Fibroblast of villous mesenchyme (primary cell): ENCODE measurements at regions not wholly inside any gene's neighbourhood (a gene's known extent, or its start where the extent isn't known, plus 50 kb on each side); places are given as distances from the start of the nearest gene placed in this dataset.

Experiments
- DNase-seq: peaks from one replicate; pipeline ENCODE4 v3.0.0-alpha.2; 2010; ENCODE audit warnings: low read depth
- H3K4me3 ChIP-seq: 2 replicates; pipeline ENCODE4 v1.5.1; 2011; ENCODE audit warnings: low read depth, mild to moderate bottlenecking, low read length
- CTCF ChIP-seq: IDR thresholded peaks from 2 replicates; pipeline ENCODE4 v1.5.1; 2012; ENCODE audit warnings: low read depth, mild to moderate bottlenecking, low read length; ENCODE audit not compliant: insufficient read depth

- DNase-seq = no peak
- TF ChIP-seq CTCF = no peak
- H3K4me3 ChIP-seq = no peak overlapping the region
These were observed 242.7 kb upstream of the TTC14 start for GRCh38 chr3:180359061-180359952.

GRCh38 chr3:180359953-180360279 lies 242.0 kb upstream of the TTC14 start:
- no peak for TF ChIP-seq CTCF
- DNase-seq = no peak

GRCh38 chr3:180362081-180362480 lies 239.9 kb upstream of the TTC14 start:
- no peak for DNase-seq
- no peak for TF ChIP-seq CTCF
- H3K4me3 ChIP-seq = no peak overlapping the region

More at GRCh38 chr3:180359953-180360279, 242.0 kb upstream of the TTC14 start:
- no peak overlapping the region for H3K4me3 ChIP-seq

- H3K4me3 ChIP-seq = no peak overlapping the region
- DNase-seq = no peak
- TF ChIP-seq CTCF = no peak
These were observed 226.1 kb upstream of the TTC14 start for GRCh38 chr3:180375831-180376230.

GRCh38 chr3:180378496-180378895 lies 223.5 kb upstream of the TTC14 start:
- TF ChIP-seq CTCF = no peak
- DNase-seq = no peak
- H3K4me3 ChIP-seq = no peak overlapping the region

GRCh38 chr3:180382638-180383180 lies 219.3 kb upstream of the TTC14 start:
- no peak overlapping the region for H3K4me3 ChIP-seq
- DNase-seq = no peak
- TF ChIP-seq CTCF = no peak
